ENCODE measurements at regions not wholly inside any gene's neighbourhood (a gene's known extent, or its start where the extent isn't known, plus 50 kb on each side); places are given as distances from the start of the nearest gene placed in this dataset.
A peak's percentile ranks its signal among the peaks of the same experiment; 100 is the strongest.

- TF ChIP-seq EGR1 (IDR thresholded peaks at IDR 0.05; ENCODE audit: borderline replicate concordance, low read depth, low read length) (no peak), CEBPB (IDR thresholded peaks at IDR 0.05; ENCODE audit: low read depth, low read length) (peak; percentile 52; the same call in 1 of the 2 replicates), SRF (IDR thresholded peaks at IDR 0.05; ENCODE audit: low read depth, low read length) (no peak), SIRT6 (IDR thresholded peaks at IDR 0.05; ENCODE audit: low read length) (no peak), USF2 (IDR thresholded peaks at IDR 0.05; ENCODE audit: low read length) (no peak), NANOG (IDR thresholded peaks at IDR 0.05; ENCODE audit: insufficient read depth, low read depth, low read length, poor library complexity, severe bottlenecking) (no peak), BRCA1 (IDR thresholded peaks at IDR 0.05; ENCODE audit: low read depth, low read length) (no peak), CBX8 (IDR thresholded peaks at IDR 0.05; ENCODE audit: borderline replicate concordance, low read depth, low read length) (no peak)
- Histone ChIP-seq H2AK5ac (ENCODE audit: low read depth, low read length) (no peak overlapping the region), H3K18ac (ENCODE audit: extremely low read depth, low read length) (no peak overlapping the region), H2AFZ (ENCODE audit: low read length) (no peak overlapping the region), H3K27me3 (replicated peaks in 1 of 4; ENCODE audit: control insufficient read depth in 3 of 4, extremely low read depth in 1 of 4, insufficient read depth in 3 of 4, low read length in 3 of 4) (no peaks in the 10 kb centered on the region), H4K8ac (ENCODE audit: extremely low read depth, insufficient read depth, low read length) (no peak overlapping the region), H4K91ac (replicated peaks; ENCODE audit: insufficient read length, low read length) (no peak overlapping the region), H4K20me1 (replicated peaks in 1 of 2; ENCODE audit: control insufficient read depth in 1 of 2, insufficient read depth in 2 of 2, low read length in 2 of 2) (no peaks in the 10 kb centered on the region), H3K9ac (replicated peaks in 1 of 4; ENCODE audit: extremely low read depth in 1 of 4, low read depth in 3 of 4, low read length in 3 of 4) (no peak overlapping the region), H3K56ac (replicated peaks; ENCODE audit: insufficient read length, low read depth, low read length) (no peak overlapping the region), H3K27ac (ENCODE audit: low read depth, low read length) (no peak overlapping the region), H3K4me3 (ENCODE audit: extremely low read depth in 1 of 4, insufficient read depth in 2 of 4, low read depth in 3 of 4, low read length in 4 of 4) (no peak overlapping the region), H3K79me2 (ENCODE audit: control insufficient read depth in 1 of 2, insufficient read depth in 2 of 2, low read length in 2 of 2) (no peaks in the 10 kb centered on the region), H2BK15ac (ENCODE audit: low read length) (no peak overlapping the region), H2BK120ac (replicated peaks; ENCODE audit: low read depth, low read length) (no peak overlapping the region), H3K23me2 (ENCODE audit: low read depth, low read length) (no peaks in the 10 kb centered on the region), H3K79me1 (ENCODE audit: low read depth, low read length) (no peaks in the 10 kb centered on the region), H3K4me2 (ENCODE audit: insufficient read depth in 1 of 2, low read depth in 2 of 2, low read length in 2 of 2) (no peak overlapping the region), H3K36me3 (ENCODE audit: control insufficient read depth in 2 of 4, insufficient read depth in 4 of 4, low read length in 3 of 4) (no peaks in the 10 kb centered on the region), H3K4ac (replicated peaks; ENCODE audit: insufficient read length, low read depth, low read length) (no peak overlapping the region), H4K5ac (ENCODE audit: insufficient read length, low read depth, low read length) (no peak overlapping the region), H2BK5ac (ENCODE audit: low read depth, low read length) (no peak overlapping the region), H3K4me1 (replicated peaks in 1 of 4; ENCODE audit: control insufficient read depth in 3 of 4, insufficient read depth in 4 of 4, low read length in 3 of 4) (no peaks in the 10 kb centered on the region), H2BK12ac (ENCODE audit: low read depth, low read length) (no peak overlapping the region), H3K9me3 (ENCODE audit: insufficient read depth in 2 of 2, low read depth in 1 of 2, low read length in 1 of 2) (peaks cover 0 to 2% of the 10 kb centered on the region in 2 experiments; a peak in 1 of 4 replicates), H2BK20ac (ENCODE audit: low read length) (no peak overlapping the region), H3K23ac (ENCODE audit: insufficient read length) (no peak overlapping the region), H3K14ac (ENCODE audit: insufficient read length) (no peak overlapping the region)
- FAIRE-seq (no peak), DNase-seq (ENCODE audit: low read depth in 1 of 2, low spot score in 2 of 2) (no peak)
- CTCF ChIA-PET (ENCODE audit: partially characterized antibody): interaction anchor here (0.5 to 2.3 kb wide), 6 partner anchors 10 to 867 kb away, joined by 3 to 5 read pairs (median 3); no protein-coding TSS in a partner anchor
- POLR2A ChIA-PET (ENCODE audit: partially characterized antibody): no interaction called here
- 83% methylated on average over 3 of the region's 3 CpGs; no CpG with 5 or more reads in 1 of the 2 experiments for WGBS, 2 experiments (ENCODE audit: extremely low coverage in 1 of 2, insufficient coverage in 1 of 2, insufficient read length in 1 of 2, insufficient replicate concordance in 2 of 2, low coverage in 1 of 2, low lambda C conversion rate in 2 of 2, missing lambda C conversion rate in 1 of 2)
Measured at GRCh38 chr1:60956520-60956919, 125.8 kb upstream of the NFIA start.
